ENCODE measurements at regions not wholly inside any gene's neighbourhood (a gene's known extent, or its start where the extent isn't known, plus 50 kb on each side); places are given as distances from the start of the nearest gene placed in this dataset.
"Not testable (repeated sequence)": the region's sequence is repeated elsewhere in the genome, so short reads cannot be mapped to it uniquely, and the experiment has no call there.

GRCh38 chr1:94675373-94675772 is 133.8 kb upstream of the F3 start:
- DNase-seq (ENCODE audit: extremely low read depth in 1 of 2, low read depth in 1 of 2), result no peak

GRCh38 chr1:94674876-94675275 is 133.3 kb upstream of the F3 start:
- no peak for DNase-seq (ENCODE audit: extremely low read depth in 1 of 2, low read depth in 1 of 2)

GRCh38 chr1:94672934-94673333 is 131.4 kb upstream of the F3 start:
- DNase-seq (ENCODE audit: extremely low read depth in 1 of 2, low read depth in 1 of 2), result no peak

- no peak for DNase-seq (ENCODE audit: extremely low read depth in 1 of 2, low read depth in 1 of 2)
Measured at GRCh38 chr1:94672001-94672400, 130.4 kb upstream of the F3 start.

GRCh38 chr1:94670273-94670672 is 128.7 kb upstream of the F3 start:
- DNase-seq (ENCODE audit: extremely low read depth in 1 of 2, low read depth in 1 of 2), result no peak

GRCh38 chr1:94669198-94669597 is 127.6 kb upstream of the F3 start:
- DNase-seq (ENCODE audit: extremely low read depth in 1 of 2, low read depth in 1 of 2), result no peak

GRCh38 chr1:94668528-94668927 is 127.0 kb upstream of the F3 start:
- no peak for DNase-seq (ENCODE audit: extremely low read depth in 1 of 2, low read depth in 1 of 2)

GRCh38 chr1:94667818-94668217 is 126.3 kb upstream of the F3 start:
- no peak for DNase-seq (ENCODE audit: extremely low read depth in 1 of 2, low read depth in 1 of 2)

- DNase-seq (ENCODE audit: extremely low read depth in 1 of 2, low read depth in 1 of 2), result no peak
Measured at GRCh38 chr1:94666797-94667196, 125.2 kb upstream of the F3 start.

GRCh38 chr1:94661431-94661932 is 119.9 kb upstream of the F3 start:
- no peak for DNase-seq (ENCODE audit: extremely low read depth in 1 of 2, low read depth in 1 of 2)

- DNase-seq (ENCODE audit: extremely low read depth in 1 of 2, low read depth in 1 of 2), result no peak
Measured at GRCh38 chr1:94660994-94661393, 119.4 kb upstream of the F3 start.

- no peak for DNase-seq (ENCODE audit: extremely low read depth in 1 of 2, low read depth in 1 of 2)
Measured at GRCh38 chr1:94660258-94660657, 118.7 kb upstream of the F3 start.

- DNase-seq (ENCODE audit: extremely low read depth in 1 of 2, low read depth in 1 of 2), result not testable (repeated sequence)
Measured at GRCh38 chr1:94659202-94659601, 117.6 kb upstream of the F3 start.

GRCh38 chr1:94658221-94658620 is 116.7 kb upstream of the F3 start:
- DNase-seq (ENCODE audit: extremely low read depth in 1 of 2, low read depth in 1 of 2), result no peak

GRCh38 chr1:94657776-94658175 is 116.2 kb upstream of the F3 start:
- not testable (repeated sequence) for DNase-seq (ENCODE audit: extremely low read depth in 1 of 2, low read depth in 1 of 2)

- no peak for DNase-seq (ENCODE audit: extremely low read depth in 1 of 2, low read depth in 1 of 2)
Measured at GRCh38 chr1:94656967-94657366, 115.4 kb upstream of the F3 start.

- DNase-seq (ENCODE audit: extremely low read depth in 1 of 2, low read depth in 1 of 2), result no peak
Measured at GRCh38 chr1:94654919-94655318, 113.4 kb upstream of the F3 start.

GRCh38 chr1:94654459-94654858 is 112.9 kb upstream of the F3 start:
- DNase-seq (ENCODE audit: extremely low read depth in 1 of 2, low read depth in 1 of 2), result no peak

- no peak for DNase-seq (ENCODE audit: extremely low read depth in 1 of 2, low read depth in 1 of 2)
Measured at GRCh38 chr1:94654031-94654430, 112.5 kb upstream of the F3 start.

- no peak for DNase-seq (ENCODE audit: extremely low read depth in 1 of 2, low read depth in 1 of 2)
Measured at GRCh38 chr1:94653454-94653853, 111.9 kb upstream of the F3 start.

- DNase-seq (ENCODE audit: extremely low read depth in 1 of 2, low read depth in 1 of 2), result no peak
Measured at GRCh38 chr1:94651076-94651475, 109.5 kb upstream of the F3 start.

GRCh38 chr1:94650301-94650700 is 108.7 kb upstream of the F3 start:
- no peak for DNase-seq (ENCODE audit: extremely low read depth in 1 of 2, low read depth in 1 of 2)

GRCh38 chr1:94648225-94649007 is 106.9 kb upstream of the F3 start:
- no peak for DNase-seq (ENCODE audit: extremely low read depth in 1 of 2, low read depth in 1 of 2)
